GM18502 (cell line): ENCODE measurements at regions not wholly inside any gene's neighbourhood (a gene's known extent, or its start where the extent isn't known, plus 50 kb on each side); places are given as distances from the start of the nearest gene placed in this dataset.
"Not testable (repeated sequence)": the region's sequence is repeated elsewhere in the genome, so short reads cannot be mapped to it uniquely, and the experiment has no call there.

Experiments
- ATAC-seq: cut with Tn5 transposase; IDR thresholded peaks from one replicate; pipeline ENCODE4 v1.9.1; 2021; ENCODE audit warnings: mild to moderate bottlenecking; ENCODE audit not compliant: unreplicated experiment, poor library complexity

DNA sequence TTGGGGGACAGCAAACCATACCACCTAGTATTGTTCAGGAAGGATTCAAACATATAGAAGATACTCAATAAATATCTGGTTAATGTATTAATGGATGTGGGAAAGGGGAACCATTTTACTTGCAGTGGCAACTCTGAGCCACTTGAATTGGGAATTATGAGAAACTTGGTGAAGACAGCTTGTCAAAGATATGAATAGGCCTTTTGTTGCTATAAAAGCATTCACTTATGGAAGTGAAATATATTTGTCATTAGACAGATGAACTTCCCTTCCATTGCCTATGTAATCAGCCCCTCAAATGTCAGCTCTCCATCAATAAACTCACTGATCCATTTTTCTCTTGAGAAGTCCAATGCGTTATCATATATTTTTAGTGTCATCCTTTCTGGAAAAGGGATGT is 56.1 kb downstream of the GPR85 start:
- ATAC-seq, result no peak

DNA sequence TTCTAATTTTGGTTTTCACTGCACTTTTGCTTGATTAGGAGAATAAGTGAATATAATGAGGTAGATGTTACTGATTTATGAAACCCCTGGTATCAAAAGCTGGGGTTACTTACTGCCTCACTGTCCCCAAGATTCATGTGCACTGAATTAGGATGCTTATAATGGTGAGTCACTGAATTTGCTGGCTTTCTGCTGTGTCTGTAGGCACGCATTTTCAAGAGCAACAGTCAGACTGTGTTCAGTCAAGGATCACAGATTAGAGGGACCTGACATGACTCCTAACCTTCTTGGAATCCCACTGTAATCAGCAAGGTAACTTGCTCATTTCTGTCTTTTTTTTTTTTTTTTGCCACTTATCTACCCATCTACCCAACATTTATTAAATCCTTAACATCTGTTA is 59.7 kb downstream of the GPR85 start:
- no peak for ATAC-seq

DNA sequence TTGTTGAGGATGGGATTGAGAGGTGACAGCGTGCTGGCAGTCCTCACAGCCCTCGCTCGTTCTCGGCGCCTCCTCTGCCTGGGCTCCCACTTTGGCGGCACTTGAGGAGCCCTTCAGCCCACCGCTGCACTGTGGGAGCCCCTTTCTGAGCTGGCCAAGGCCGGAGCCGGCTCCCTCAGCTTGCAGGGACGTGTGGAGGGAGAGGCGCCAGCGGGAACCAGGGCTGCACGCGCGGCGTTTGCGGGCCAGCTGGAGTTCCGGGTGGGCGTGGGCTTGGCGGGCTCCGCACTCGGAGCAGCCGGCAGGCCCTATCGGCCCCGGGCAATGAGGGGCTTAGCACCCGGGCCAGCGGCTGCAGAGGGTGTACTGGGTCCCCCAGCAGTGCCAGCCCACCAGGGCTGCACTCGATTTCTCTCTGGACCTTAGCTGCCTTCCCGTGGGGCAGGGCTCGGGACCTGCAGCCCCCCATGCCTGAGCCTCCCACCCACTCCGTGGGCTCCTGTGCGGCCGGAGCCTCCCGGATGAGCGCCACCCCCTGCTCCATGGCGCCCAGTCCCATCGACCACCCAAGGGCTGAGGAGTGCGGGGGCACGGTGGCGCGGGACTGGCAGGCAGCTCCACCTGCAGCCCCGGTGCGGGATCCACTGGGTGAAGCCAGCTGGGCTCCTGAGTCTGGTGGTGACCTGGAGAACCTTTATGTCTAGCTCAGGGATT is 69.3 kb downstream of the GPR85 start:
- ATAC-seq, result not testable (repeated sequence)

DNA sequence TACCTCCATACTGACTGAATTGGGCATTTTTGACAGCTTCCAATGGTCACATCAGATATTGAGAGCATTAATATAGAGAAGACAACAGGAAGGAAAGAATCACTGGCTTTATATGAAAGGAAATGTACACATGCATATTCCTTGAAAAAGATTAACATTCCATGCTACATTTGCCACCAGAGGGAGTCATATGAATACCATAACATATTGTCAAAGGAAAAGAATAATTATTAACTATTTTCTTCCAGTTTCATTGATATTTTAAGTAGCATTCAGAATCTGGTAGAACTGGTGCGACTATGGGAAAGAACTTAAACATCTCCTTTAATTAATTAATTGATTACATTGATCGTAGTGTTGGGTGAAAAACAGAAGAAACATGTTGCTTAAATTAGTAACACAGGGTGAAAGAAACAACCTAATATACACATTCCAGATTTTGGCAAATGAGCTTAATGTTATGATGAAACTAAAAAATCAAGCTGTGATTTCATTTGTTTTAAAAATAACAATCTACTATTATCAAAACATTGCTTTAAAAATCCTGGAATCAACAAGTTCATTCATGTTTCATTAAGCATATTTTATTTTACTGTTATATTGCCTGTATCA is 71.5 kb downstream of the GPR85 start:
- no peak for ATAC-seq

DNA sequence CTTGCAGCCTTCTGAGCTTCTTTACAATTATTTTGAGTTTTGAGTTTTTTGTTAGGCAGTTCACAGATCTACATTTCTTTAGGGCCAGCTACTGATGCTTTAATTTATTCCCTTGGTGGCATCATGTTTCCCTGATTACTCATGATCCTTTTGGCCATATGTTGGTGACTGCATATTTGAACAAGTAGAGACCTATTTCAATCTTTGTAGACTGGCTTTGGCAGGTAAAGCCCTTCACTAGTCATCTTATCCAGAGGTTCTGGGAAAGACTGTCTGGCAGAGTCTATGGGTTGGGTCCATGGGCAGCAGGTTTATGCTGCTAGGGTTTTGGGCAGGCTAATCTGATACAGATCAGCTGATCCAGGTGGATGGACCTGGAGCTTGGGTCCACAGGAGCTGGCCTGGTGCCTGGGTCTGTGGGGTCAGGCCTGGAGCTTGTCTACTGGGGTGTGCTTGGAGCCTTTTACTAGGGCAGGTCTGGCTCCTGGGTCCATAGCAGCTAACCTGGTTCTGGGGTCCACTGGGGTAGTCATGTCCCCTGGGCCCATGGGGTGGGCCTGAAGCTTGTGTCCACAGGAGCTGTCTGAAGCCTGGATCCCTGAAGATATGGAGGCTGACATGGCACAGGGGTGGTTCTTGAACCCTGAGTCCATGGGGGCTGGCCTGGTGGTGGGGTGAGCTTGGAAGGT is 72.7 kb downstream of the GPR85 start:
- no peak for ATAC-seq

DNA sequence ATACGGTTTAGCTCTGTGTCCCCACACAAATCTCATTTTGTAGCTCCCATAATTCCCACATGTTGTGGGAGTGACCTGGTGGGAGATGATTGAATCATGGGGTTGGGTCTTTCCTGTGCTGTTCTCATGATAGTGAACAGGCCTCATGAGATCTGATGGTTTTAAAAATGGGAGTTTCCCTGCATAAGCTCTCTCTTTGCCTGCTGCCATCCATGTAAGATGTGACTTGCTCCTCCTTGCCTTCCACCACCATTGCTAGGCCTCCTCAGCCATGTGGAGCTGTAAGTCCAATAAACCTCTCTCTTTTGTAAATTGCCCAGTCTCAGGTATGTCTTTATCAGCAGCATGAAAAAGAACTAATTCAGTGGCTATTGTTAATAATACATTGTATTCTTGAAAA is 73.8 kb downstream of the GPR85 start:
- not testable (repeated sequence) for ATAC-seq

DNA sequence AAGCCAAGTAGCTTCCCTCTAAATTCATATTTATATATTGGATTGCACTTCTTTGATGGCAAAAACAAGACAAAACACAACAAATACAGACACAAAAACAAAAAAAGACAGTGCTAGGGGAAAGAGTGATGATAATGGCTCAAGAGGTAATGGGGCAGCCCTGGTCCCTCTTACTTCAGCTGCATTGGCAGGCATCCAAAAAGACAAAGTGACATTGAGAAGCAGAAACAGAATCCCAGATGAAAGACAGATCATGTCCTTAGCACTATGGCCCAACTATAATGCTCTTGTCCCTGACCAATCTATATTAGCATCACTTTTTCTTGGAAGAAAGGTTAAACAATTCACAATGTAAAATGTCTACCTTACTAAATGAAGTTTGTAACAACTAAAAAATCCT is 76.2 kb downstream of the GPR85 start:
- ATAC-seq, result no peak

DNA sequence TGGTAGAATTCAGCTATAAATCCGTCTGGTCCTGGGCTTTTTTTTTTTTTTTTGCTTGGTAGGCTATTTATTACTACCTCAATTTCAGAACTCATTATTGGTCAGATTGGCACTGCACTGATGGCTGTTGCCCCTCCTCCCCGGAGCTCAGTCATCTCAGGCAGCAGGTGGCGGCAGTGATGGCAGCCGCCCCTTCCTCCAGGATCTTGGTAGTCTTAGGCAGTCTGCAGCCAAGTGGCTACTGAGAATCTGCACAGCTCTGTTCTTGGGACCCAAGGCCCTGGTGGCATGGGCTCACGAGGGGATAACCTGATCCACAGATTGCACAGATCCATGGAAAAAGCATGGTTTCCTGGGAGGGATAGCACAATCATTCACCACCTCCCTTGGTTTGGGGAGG is 77.9 kb downstream of the GPR85 start:
- no peak for ATAC-seq

DNA sequence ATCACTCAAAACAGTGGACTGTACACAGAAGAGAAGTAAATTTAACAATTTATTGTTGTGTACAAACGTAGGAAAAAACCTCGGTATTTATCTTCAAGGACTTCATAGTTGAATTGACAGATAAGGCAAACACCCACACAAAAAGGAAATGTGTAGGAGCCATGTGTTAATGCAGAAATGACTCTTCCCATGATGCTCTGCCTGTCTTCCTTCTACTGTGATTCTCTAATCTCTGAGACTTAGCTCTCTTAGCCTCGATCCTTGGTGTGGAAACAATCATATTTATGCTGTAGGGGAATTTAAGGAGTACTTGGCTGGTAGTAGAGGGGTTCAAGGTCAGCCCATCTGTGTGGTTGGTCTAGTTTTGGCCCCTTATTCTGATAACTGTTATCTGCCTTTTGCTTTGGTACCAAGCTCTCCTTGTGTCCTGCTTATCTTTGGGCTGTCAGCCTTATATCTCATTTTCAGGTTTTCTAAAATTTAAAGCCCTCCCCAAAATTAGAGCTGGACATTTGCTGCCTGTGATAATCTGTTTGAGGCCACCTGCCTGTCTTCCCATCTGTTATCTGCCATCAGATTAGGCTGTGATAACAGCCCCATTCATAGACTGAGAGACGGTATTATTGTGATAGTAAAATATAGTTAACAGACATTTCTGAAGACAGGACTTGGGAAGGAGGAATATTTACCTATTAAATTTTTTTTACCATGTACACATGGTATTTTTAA is 81.7 kb downstream of the GPR85 start:
- ATAC-seq, result no peak

DNA sequence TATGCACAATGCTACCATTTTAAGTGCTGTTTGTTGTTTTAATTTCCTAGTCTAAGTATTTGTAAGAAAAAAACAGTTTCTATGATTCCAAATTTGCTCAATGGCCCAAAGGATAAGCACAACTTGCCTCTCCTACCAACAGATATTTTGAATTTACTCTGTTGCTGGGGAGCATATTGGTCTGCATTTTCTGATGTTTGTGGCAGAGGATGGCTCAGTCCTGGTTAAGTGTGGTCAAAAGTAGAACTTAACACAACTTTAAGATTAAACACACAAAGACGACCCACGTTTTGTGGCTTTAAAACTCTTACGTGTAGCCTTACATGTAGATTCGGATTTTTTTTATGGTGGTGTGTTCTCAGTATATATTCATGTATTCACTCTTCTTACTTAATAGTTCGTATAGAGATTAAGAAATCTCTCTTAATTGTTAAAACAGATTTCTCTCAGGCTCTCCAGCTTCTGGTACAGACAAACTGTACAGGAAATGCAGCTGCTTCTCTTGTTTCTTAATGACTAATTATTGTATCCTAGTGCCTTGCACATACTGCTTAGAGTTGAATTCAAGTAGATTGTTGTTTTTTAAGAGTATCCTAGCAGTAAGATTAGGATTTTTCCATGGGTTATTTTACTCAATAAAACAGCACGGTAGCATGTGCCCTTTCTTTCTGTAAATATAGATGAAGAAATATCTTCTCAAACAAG is 86.2 kb downstream of the GPR85 start:
- peak; percentile 80 for ATAC-seq

DNA sequence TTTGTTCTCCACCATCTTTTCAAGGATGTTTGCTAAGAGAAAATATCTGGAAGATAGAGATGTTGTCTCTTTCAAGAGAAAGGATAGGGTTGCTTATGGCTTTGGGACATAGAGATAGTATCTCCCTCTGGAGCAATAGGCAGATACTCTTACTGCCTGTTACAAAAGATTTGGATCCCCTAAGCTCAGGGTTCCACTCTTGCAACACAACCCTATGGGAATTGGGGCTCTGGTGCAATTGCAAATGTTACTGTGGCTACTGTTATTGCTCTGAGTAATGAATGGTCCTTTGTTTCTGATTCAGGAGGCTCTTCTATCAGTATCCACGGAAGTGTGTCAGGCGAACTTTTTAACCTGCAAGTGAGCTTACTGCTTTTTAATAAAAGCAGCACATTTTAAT is 88.8 kb downstream of the GPR85 start:
- ATAC-seq, result no peak

DNA sequence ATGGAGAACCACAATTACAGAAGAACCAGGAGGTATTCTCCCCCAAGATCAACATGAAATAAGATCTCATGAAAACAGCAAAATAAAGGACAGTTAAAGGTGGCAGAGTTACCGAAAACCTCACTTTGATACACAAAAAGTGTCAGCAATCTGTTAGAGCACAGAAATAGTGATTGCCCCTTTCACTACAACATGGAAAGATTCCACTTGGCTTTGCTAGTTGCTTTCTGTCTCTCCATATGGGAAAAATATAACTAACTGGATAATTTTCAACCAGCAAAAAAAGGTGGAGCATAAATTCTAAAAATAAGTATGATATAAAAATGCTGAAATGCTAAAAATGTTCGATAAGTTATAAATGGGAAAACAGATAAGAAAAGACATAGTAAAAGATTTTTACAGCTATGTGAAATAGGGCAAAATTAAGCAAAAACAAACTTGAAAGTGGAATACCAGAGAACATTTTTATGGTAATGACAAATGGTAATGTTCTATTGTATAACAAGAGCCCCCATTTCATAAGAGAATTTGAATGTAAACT is 90.2 kb downstream of the GPR85 start:
- no peak for ATAC-seq

DNA sequence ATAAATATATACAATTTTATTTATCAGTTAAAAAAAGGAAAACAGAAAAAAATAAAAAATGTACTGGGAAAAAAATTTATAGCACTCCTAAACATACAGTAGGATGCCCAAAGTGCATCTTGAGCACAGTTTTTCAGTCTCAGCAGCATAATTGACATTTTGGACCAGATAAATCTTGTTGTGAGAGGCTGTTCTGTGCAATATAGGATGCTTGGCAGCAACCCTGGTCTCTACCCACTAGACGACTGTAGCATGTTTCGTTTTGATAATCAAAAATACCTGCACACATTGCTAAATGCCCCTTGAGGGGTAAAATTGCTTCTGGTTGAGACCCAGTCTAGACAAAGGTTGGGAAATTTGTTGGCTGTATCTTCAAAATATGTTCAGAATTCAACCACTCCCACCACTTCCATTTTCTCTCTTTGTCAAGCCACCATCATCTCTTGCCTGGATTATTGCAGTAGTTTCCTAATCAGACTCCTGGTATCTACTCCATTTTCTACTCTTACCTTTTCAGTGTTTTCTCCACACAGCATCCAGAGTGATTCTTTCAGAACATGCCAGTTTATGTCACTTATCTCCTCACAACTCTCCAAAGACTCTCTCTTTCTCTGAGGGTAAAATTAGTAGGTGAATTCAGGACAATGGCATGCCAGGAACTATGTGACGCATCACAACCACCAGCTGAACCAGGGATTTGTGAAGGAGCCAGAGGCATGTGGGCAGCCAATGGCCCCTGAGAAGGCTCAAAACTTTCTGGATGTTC is 91.4 kb downstream of the GPR85 start:
- no peak for ATAC-seq

DNA sequence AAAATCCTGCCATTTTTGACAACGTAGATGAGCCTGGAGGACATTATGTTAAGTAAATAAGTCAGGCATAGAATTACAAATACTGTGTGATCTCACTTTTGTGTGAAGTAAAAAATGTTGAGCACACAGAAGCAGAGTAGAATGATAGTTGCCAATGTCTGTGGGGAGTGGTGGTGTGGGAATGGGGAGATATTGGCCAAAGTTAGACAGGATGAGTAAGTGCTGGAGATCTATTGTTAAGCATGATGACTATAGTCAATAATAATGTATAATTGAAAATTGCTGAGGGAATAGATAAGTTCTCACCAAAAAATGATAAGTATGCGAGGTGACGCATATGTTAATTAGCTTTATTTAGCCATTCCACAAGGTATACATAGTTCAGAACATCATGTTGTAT is 92.0 kb downstream of the GPR85 start:
- no peak for ATAC-seq

DNA sequence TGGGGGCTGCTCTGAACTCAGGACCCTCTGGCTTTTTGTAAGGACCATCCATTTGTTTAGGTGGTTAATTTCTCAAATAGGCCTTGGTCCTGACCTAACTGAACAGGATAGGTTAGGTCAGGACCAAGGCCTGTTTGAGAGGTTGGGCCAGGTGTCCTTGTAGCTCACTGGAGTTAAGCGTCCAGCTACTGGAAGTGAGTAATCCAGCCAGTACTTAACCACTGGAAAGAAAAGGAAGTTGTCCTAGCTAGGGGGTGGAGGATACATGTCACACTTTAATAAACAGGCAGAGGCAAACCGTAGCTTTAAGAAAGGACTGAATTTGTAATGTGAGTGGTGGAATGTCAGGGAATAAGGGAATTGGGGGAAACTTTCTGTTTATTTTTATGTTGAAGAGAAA is 96.0 kb downstream of the GPR85 start:
- no peak for ATAC-seq

DNA sequence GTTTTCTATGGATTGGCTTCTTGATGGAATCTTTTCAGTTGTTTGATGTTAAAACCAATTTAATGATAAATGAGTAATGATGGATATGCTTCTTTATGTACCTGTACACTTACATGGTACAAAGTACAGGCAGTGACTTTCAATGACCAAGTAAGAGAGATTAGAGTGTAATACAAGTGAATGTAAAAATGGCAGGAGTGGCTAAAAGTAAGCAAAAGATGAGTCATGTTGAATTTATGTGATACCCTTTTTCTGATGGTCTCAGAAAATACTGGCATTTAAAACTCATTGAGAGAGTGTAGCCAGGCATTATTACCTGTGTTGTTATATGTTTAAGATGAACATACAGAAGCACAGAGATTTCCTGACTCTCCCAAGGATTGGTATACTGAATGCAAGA is 97.1 kb downstream of the GPR85 start:
- ATAC-seq, result no peak

DNA sequence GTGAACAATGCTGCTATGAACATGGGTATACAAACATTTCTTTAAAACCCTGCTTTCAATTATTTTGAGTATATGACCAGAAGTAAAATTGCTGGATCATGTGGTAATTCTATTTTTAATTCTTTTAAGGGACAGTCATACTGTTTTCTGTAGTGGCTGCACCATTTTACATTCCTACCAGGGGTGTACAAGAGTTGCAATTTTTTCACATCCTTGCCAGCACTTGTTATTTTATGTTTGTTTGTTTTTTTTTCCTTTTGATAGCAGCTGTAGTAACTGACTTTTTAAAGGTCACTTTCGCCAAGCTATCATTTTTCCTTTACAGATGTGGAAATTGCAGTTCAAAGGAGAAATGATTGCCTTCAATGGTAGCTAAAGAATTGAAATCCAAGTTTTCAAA is 99.5 kb downstream of the GPR85 start:
- ATAC-seq, result no peak

DNA sequence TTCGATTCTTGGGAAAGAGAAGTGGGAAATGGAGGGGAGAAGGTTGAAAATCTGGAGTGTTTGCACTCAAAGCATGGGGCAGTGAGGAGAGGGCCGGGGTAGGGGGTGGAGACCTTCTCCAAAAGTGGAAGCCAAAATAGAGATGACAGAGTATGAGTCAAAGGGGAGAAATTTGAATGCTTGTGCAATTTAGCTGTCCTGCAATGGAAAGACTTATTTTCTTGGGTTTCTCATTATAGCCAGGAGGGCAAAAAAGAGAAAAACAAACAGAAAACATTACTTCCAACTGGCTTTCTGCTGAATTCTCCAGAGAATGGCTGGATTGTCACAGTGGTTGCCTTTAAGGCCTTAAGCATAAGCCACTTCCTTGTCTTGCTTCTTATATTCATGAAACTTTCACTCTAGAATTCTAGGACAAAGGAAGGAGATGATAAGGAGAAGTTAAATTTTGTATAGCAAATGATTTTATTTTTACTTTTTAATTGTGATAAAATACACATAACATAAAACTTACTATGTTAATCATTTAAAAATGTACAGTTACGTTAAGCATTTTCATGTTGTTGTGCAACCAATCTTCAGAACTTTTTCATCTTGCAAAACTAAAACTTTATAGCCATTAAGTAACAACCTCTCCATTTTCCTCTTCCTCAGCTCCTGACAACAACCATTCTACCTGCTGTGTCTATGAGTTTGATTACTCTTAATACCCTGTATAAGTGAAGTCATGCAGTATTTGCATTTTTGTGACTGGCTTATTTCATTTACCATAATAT is 100.2 kb downstream of the GPR85 start:
- no peak for ATAC-seq
